ENCODE measurements at regions not wholly inside any gene's neighbourhood (a gene's known extent, or its start where the extent isn't known, plus 50 kb on each side); places are given as distances from the start of the nearest gene placed in this dataset.
A peak's percentile ranks its signal among the peaks of the same experiment; 100 is the strongest.

GRCh38 chr12:113610698-113611097 is 139.0 kb upstream of the LHX5 start:
- H3K27ac ChIP-seq: no peak overlapping the region
- TF ChIP-seq CTCF (conservative IDR thresholded peaks at IDR 0.05): no peak

- no peak for TF ChIP-seq CTCF (conservative IDR thresholded peaks at IDR 0.05)
- H3K27ac ChIP-seq: no peak overlapping the region
These were observed 138.2 kb upstream of the LHX5 start for GRCh38 chr12:113609692-113610469.

- H3K27ac ChIP-seq: no peak overlapping the region
These were observed 133.0 kb upstream of the LHX5 start for GRCh38 chr12:113604666-113605065.

GRCh38 chr12:113601656-113602263 is 130.1 kb upstream of the LHX5 start:
- H3K27ac ChIP-seq: no peak overlapping the region
- TF ChIP-seq CTCF (conservative IDR thresholded peaks at IDR 0.05): no peak

More at GRCh38 chr12:113604666-113605065, 133.0 kb upstream of the LHX5 start:
- TF ChIP-seq CTCF (conservative IDR thresholded peaks at IDR 0.05): no peak

GRCh38 chr12:113598815-113599406 is 127.2 kb upstream of the LHX5 start:
- TF ChIP-seq CTCF (conservative IDR thresholded peaks at IDR 0.05): 0 out of 2 replicates have a peak, but pooled peaks have one; percentile 31
- no peak overlapping the region for H3K27ac ChIP-seq

- H3K27ac ChIP-seq: no peak overlapping the region
- TF ChIP-seq CTCF (conservative IDR thresholded peaks at IDR 0.05): no peak
These were observed 123.3 kb upstream of the LHX5 start for GRCh38 chr12:113594967-113595366.

GRCh38 chr12:113591480-113591974 is 119.9 kb upstream of the LHX5 start:
- TF ChIP-seq CTCF (conservative IDR thresholded peaks at IDR 0.05): no peak
- H3K27ac ChIP-seq: no peak overlapping the region

Measured in VCaP (cell line).